ENCODE measurements at regions not wholly inside any gene's neighbourhood (a gene's known extent, or its start where the extent isn't known, plus 50 kb on each side); places are given as distances from the start of the nearest gene placed in this dataset.

GRCh38 chr14:62118871-62119270 lies 356.7 kb downstream of the SNAPC1 start:
- TF ChIP-seq EZH2 (IDR thresholded peaks at IDR 0.05; ENCODE audit: borderline replicate concordance, low read depth, low read length, severe bottlenecking) (no peak), CTCF (IDR thresholded peaks at IDR 0.05; ENCODE audit: borderline replicate concordance, extremely low read depth, low read length, poor library complexity, severe bottlenecking) (no peak)
- Histone ChIP-seq H2AFZ (ENCODE audit: low read depth, low read length) (no peak overlapping the region), H3K9me3 (ENCODE audit: insufficient read depth, low read length, severe bottlenecking) (no peaks in the 10 kb centered on the region), H3K79me2 (ENCODE audit: insufficient read depth, low read length) (no peaks in the 10 kb centered on the region), H3K4me2 (ENCODE audit: insufficient read depth, low read length) (no peak overlapping the region), H3K36me3 (ENCODE audit: insufficient read depth, low read length) (no peaks in the 10 kb centered on the region), H3K27ac (ENCODE audit: low read length) (no peak overlapping the region), H3K4me3 (ENCODE audit: low read depth in 1 of 2, low read length in 2 of 2) (no peak overlapping the region), H4K20me1 (ENCODE audit: insufficient read depth, low read length) (no peaks in the 10 kb centered on the region), H3K27me3 (ENCODE audit: insufficient read depth, low read length, poor library complexity) (peaks cover 25% of the 10 kb centered on the region), H3K9ac (ENCODE audit: low read depth, low read length) (no peak overlapping the region), H3K4me1 (ENCODE audit: insufficient read depth, low read length) (no peaks in the 10 kb centered on the region)
- DNase-seq (no peak), ATAC-seq (ENCODE audit: insufficient read depth, low read depth) (no peak)

GRCh38 chr14:62123961-62124360 lies 361.7 kb downstream of the SNAPC1 start:
- no peak for ATAC-seq (ENCODE audit: insufficient read depth, low read depth)
- Histone ChIP-seq H3K4me2 (ENCODE audit: insufficient read depth, low read length) (no peak overlapping the region), H3K4me1 (ENCODE audit: insufficient read depth, low read length) (no peaks in the 10 kb centered on the region), H4K20me1 (ENCODE audit: insufficient read depth, low read length) (no peaks in the 10 kb centered on the region), H3K9ac (ENCODE audit: low read depth, low read length) (no peak overlapping the region), H3K27me3 (ENCODE audit: insufficient read depth, low read length, poor library complexity) (peaks cover 25% of the 10 kb centered on the region), H3K9me3 (ENCODE audit: insufficient read depth, low read length, severe bottlenecking) (no peaks in the 10 kb centered on the region), H3K36me3 (ENCODE audit: insufficient read depth, low read length) (no peaks in the 10 kb centered on the region), H3K79me2 (ENCODE audit: insufficient read depth, low read length) (no peaks in the 10 kb centered on the region), H2AFZ (ENCODE audit: low read depth, low read length) (no peak overlapping the region), H3K27ac (ENCODE audit: low read length) (no peak overlapping the region), H3K4me3 (ENCODE audit: low read depth in 1 of 2, low read length in 2 of 2) (no peak overlapping the region)
- TF ChIP-seq EZH2 (IDR thresholded peaks at IDR 0.05; ENCODE audit: borderline replicate concordance, low read depth, low read length, severe bottlenecking), result no peak
- no peak for TF ChIP-seq CTCF (IDR thresholded peaks at IDR 0.05; ENCODE audit: borderline replicate concordance, extremely low read depth, low read length, poor library complexity, severe bottlenecking)
- no peak for DNase-seq

GRCh38 chr14:62125793-62126192 lies 363.6 kb downstream of the SNAPC1 start:
- Histone ChIP-seq H3K4me1 (ENCODE audit: insufficient read depth, low read length) (no peaks in the 10 kb centered on the region), H3K4me3 (ENCODE audit: low read depth in 1 of 2, low read length in 2 of 2) (no peak overlapping the region), H3K27ac (ENCODE audit: low read length) (no peak overlapping the region), H3K36me3 (ENCODE audit: insufficient read depth, low read length) (no peaks in the 10 kb centered on the region), H3K4me2 (ENCODE audit: insufficient read depth, low read length) (no peak overlapping the region), H3K9ac (ENCODE audit: low read depth, low read length) (no peak overlapping the region), H3K27me3 (ENCODE audit: insufficient read depth, low read length, poor library complexity) (peaks cover 23% of the 10 kb centered on the region), H4K20me1 (ENCODE audit: insufficient read depth, low read length) (no peaks in the 10 kb centered on the region), H3K79me2 (ENCODE audit: insufficient read depth, low read length) (no peaks in the 10 kb centered on the region), H3K9me3 (ENCODE audit: insufficient read depth, low read length, severe bottlenecking) (no peaks in the 10 kb centered on the region), H2AFZ (ENCODE audit: low read depth, low read length) (no peak overlapping the region)
- TF ChIP-seq CTCF (IDR thresholded peaks at IDR 0.05; ENCODE audit: borderline replicate concordance, extremely low read depth, low read length, poor library complexity, severe bottlenecking) (no peak), EZH2 (IDR thresholded peaks at IDR 0.05; ENCODE audit: borderline replicate concordance, low read depth, low read length, severe bottlenecking) (no peak)
- no peak for ATAC-seq (ENCODE audit: insufficient read depth, low read depth)
- no peak for DNase-seq
